MM.1S (cell line): ENCODE measurements at regions not wholly inside any gene's neighbourhood (a gene's known extent, or its start where the extent isn't known, plus 50 kb on each side); places are given as distances from the start of the nearest gene placed in this dataset.

Experiments
- CTCF ChIP-seq: fragments of 300-600 bp; sonication (generic); IDR thresholded peaks from 2 replicates; pipeline ENCODE4 v1.5.1; 2016; ENCODE audit warnings: antibody characterized with exemption, low read length, mixed read lengths
- EZH2 ChIP-seq: fragments of 300-600 bp; sonication (generic); optimal IDR thresholded peaks from 2 replicates; pipeline ENCODE3; 2017; ENCODE audit warnings: low read depth, mild to moderate bottlenecking, antibody characterized with exemption, low read length, mixed read lengths

- TF ChIP-seq CTCF (no peak), EZH2 (no peak)
Observed at GRCh38 chr7:26490640-26491624, 199.3 kb downstream of the SNX10 start.
